ENCODE measurements at regions not wholly inside any gene's neighbourhood (a gene's known extent, or its start where the extent isn't known, plus 50 kb on each side); places are given as distances from the start of the nearest gene placed in this dataset.
"Not testable (repeated sequence)": the region's sequence is repeated elsewhere in the genome, so short reads cannot be mapped to it uniquely, and the experiment has no call there.

DNA sequence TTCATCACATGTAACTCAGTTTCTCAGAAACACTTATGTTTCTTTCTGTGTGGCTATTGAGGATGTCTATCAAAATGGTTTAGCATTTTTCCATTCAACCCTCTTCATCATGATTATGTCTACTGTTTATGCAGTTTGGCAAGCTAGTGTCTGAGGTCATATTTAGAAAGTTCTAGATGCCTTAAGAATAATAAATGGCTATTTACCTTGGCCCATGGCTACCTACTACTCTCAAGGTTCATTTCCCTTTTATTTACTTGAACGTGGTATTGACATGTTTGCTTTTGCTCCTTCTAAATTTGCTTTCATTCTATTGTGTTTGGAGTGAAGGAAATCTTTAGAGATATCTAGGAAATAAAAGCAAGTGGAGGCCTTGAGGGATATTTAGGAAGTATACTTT is 193.7 kb upstream of the OLFM3 start:
- no peak for DNase-seq
- ATAC-seq (replicated peaks): no peak
- no peaks in the 10 kb centered on the region for H3K27me3 Mint-ChIP-seq
- H3K4me3 Mint-ChIP-seq: no peak overlapping the region
- H3K4me1 Mint-ChIP-seq: no peaks in the 10 kb centered on the region
- no peaks in the 10 kb centered on the region for H3K36me3 Mint-ChIP-seq
- H3K27ac Mint-ChIP-seq: no peak overlapping the region
- H3K9me3 Mint-ChIP-seq: no peaks in the 10 kb centered on the region

DNA sequence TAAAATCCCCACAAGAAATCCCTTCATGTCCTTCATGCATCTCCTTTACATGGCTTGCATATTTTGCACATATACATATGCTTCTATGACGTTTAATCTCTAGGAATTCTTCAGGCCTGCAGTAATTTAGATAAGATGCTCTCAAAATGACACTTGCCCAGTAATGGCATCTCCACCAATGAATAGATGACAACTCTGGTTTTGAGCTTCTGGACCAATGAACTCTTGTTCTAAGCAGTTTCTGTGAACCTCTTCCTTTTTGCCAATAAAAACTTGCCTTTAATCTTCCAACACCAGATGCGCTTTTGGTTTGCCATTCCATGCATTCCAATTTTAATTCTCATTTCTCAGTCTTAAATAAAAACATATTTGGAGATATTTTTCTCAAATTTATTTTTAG is 189.8 kb upstream of the OLFM3 start:
- no peaks in the 10 kb centered on the region for H3K27me3 Mint-ChIP-seq
- ATAC-seq (replicated peaks): no peak
- H3K9me3 Mint-ChIP-seq: no peaks in the 10 kb centered on the region
- no peak for DNase-seq
- no peaks in the 10 kb centered on the region for H3K4me1 Mint-ChIP-seq
- H3K4me3 Mint-ChIP-seq: no peak overlapping the region
- H3K36me3 Mint-ChIP-seq: no peaks in the 10 kb centered on the region
- no peak overlapping the region for H3K27ac Mint-ChIP-seq

DNA sequence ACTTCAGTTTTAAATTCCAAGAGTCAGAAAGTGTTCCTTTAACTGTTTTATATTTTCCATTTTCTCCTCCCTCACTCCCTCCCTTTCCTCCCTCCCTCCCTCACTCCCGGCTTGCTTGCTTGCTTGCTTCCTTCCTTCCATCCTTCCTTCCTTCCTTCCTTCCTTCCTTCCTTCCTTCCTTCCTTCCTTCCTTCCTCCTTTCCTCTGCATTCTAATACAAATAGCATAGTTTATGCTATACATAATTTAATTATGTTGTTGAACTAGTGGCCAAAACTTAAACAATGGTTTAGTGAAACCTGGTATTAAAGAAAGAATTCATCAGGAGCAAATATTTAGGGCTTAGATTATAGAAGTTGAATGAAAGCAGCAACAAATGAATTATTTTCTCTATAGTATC is 188.5 kb upstream of the OLFM3 start:
- H3K9me3 Mint-ChIP-seq: no peaks in the 10 kb centered on the region
- ATAC-seq (replicated peaks): no peak
- H3K4me3 Mint-ChIP-seq: no peak overlapping the region
- H3K36me3 Mint-ChIP-seq: no peaks in the 10 kb centered on the region
- H3K4me1 Mint-ChIP-seq: no peaks in the 10 kb centered on the region
- H3K27ac Mint-ChIP-seq: no peak overlapping the region
- H3K27me3 Mint-ChIP-seq: no peaks in the 10 kb centered on the region
- DNase-seq: no peak

DNA sequence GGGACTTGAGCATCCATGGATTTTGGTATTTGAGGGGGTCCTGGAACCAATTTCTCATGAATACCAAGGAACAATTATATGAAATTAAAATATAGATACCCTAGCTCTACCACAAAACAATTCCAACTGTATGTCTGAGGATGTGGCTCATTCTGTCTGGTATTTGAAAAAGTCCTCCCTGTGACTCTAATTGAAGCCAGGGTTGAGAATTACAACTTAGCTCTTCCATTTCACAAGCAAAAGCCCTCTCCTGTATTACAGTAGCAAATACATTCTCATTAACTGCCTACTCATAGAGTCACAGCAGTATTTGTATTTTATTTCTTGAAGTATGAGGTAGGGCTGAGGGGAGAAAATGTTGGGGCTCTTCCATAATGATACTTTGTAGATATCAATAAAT is 187.8 kb upstream of the OLFM3 start:
- H3K9me3 Mint-ChIP-seq: no peaks in the 10 kb centered on the region
- no peak overlapping the region for H3K27ac Mint-ChIP-seq

DNA sequence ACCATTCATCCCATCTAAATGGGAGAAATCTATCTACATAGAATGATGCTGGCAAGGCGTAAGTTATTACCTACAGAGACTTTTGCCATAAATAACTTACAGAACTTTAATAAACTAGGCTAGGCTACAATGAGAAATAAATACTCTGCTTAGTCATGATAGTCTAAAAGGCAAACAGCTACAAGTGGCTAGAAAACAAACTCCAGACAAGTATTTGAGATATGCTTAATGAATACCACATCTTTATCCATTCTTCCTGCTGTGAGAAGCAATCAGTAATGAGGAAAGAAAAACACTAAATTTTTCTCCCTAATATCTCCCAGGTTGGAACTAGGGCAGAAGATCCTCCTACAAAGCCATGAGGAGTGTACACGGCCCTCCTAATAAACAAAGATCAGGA is 187.0 kb upstream of the OLFM3 start:
- Mint-ChIP-seq H3K36me3 (no peaks in the 10 kb centered on the region), H3K4me1 (no peaks in the 10 kb centered on the region), H3K27ac (no peak overlapping the region), H3K9me3 (no peaks in the 10 kb centered on the region), H3K27me3 (no peaks in the 10 kb centered on the region), H3K4me3 (no peak overlapping the region)
- no peak for ATAC-seq (replicated peaks)
- no peak for DNase-seq

More for the DNA sequence above, 187.8 kb upstream of the OLFM3 start:
- ATAC-seq (replicated peaks): no peak
- DNase-seq: no peak
- no peaks in the 10 kb centered on the region for H3K4me1 Mint-ChIP-seq
- no peak overlapping the region for H3K4me3 Mint-ChIP-seq
- no peaks in the 10 kb centered on the region for H3K36me3 Mint-ChIP-seq
- no peaks in the 10 kb centered on the region for H3K27me3 Mint-ChIP-seq

DNA sequence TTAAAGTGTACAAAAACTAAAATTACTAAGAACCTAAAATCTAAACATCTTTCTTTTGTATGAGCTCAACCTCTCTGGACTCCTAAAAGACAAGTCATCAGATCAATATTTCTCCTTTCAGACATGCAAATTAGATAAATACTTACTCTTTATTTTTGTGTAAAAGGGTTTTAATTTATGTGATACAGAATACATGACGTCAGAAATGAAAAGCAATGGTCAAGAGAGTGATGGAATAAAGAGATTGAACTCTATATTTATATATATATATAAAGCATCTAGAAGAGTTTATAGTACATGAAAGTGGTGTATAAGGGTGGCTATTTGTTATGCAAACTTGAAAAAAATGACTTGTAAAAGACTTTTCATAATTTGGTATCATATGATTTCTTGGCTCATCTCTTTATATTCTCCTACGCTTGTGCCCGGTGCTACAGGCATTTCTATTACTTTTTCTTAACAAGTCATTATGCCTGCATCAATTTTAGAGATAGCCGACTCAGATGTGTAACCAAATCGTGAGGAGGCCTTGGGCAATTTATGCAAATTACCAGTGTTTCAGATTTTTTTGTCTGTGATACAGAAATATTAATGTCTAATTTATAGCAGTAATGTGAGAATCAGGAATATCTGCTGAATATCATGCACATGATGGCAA is 186.0 kb upstream of the OLFM3 start:
- no peaks in the 10 kb centered on the region for H3K4me1 Mint-ChIP-seq
- ATAC-seq (replicated peaks) (no peak), DNase-seq (no peak)
- no peaks in the 10 kb centered on the region for H3K36me3 Mint-ChIP-seq
- H3K27me3 Mint-ChIP-seq: no peaks in the 10 kb centered on the region
- no peak overlapping the region for H3K4me3 Mint-ChIP-seq
- no peak overlapping the region for H3K27ac Mint-ChIP-seq
- H3K9me3 Mint-ChIP-seq: no peaks in the 10 kb centered on the region

DNA sequence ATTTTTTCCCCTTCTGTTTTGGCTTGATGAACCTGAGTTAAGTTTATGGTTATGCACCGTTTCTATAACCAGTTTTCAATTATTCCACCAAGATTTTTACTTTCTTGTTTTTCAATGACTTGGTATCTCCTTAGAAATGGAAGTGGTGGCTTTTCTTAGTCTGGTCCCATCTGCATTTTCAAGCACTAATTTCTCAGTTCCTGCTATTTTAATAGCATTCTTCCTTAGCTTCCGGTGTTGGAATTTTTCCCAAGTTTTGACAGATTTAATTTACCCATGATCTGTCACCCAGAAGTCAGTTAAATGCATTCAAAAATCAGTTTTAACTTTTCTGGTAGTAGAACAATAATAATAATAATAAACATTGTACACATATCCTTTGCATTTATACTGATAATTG is 184.6 kb upstream of the OLFM3 start:
- H3K27ac Mint-ChIP-seq: no peak overlapping the region
- H3K4me1 Mint-ChIP-seq: no peaks in the 10 kb centered on the region
- H3K36me3 Mint-ChIP-seq: no peaks in the 10 kb centered on the region
- ATAC-seq (replicated peaks) (no peak), DNase-seq (no peak)
- H3K27me3 Mint-ChIP-seq: no peaks in the 10 kb centered on the region
- no peak overlapping the region for H3K4me3 Mint-ChIP-seq
- H3K9me3 Mint-ChIP-seq: no peaks in the 10 kb centered on the region

DNA sequence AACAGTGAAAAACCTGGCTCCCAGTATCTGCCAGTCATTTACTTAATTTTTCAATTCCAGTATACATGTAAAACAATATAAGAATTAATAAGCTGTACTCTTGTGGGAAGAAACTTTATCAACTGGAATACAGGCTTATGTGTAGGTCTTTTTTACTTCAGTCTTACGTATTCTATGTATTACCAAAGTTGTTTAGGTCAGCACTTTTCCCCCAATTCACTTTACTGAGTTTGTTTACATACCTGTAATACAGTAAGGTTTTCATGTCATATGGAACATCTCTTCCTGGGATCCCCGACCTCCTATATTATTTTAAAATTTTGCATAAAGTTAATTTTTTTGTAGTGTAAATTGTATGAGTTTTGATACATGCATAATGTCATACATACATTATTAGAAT is 181.8 kb upstream of the OLFM3 start:
- Mint-ChIP-seq H3K9me3 (no peaks in the 10 kb centered on the region), H3K27me3 (no peaks in the 10 kb centered on the region), H3K27ac (no peak overlapping the region), H3K4me3 (no peak overlapping the region), H3K4me1 (no peaks in the 10 kb centered on the region), H3K36me3 (no peaks in the 10 kb centered on the region)
- ATAC-seq (replicated peaks): no peak
- no peak for DNase-seq

DNA sequence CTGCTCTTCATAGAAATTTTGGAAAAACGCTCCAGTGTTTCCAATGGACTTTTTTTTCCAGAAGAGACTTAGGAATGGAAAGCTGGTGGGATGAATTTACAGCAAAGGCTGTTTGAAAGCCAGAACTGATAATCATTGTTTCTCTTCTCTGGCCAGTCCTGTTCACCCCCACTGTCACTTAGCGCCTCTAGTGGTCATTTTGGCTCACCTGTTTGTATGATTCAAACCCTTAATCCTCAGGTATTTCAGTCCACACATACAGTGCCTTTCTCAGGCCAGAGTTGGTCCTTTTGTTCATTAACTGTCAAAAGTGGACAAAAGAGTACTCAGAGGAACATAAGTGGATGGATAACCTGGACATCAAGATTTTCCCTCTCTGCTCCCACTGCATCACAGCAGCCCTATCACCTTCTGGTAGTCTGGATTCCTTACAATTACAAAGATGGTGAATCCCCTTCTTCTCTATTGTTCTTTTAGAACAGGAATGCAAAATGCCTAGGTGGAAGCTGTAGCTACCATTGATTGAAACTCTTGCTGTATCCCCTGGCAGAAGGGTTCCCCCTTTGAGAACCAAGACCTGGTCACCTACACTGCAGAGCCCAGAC is 177.6 kb upstream of the OLFM3 start:
- no peaks in the 10 kb centered on the region for H3K27me3 Mint-ChIP-seq
- H3K4me1 Mint-ChIP-seq: no peaks in the 10 kb centered on the region
- ATAC-seq (replicated peaks): peak; percentile 41 to 66
- H3K9me3 Mint-ChIP-seq: no peaks in the 10 kb centered on the region
- H3K4me3 Mint-ChIP-seq: no peak overlapping the region
- H3K27ac Mint-ChIP-seq: no peak overlapping the region
- no peaks in the 10 kb centered on the region for H3K36me3 Mint-ChIP-seq
- no peak for DNase-seq

DNA sequence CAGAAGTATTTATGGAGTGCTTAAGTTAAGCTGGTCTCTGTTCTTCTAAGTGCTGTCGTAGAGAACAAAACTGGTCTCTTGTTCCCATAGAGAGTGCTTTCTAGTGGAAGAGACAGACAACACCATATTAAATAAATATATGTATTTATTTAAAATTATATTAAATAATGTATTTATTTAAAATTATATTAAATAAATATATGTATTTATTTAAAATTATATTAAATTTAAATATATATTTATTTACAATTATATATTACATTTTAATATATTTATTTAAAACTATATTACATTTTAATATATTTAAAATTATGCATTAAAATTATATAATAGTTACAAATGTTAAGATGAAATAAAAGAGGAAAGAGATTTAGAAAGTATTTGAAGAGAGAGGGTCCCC is 175.5 kb upstream of the OLFM3 start:
- no peak for DNase-seq
- Mint-ChIP-seq H3K9me3 (no peaks in the 10 kb centered on the region), H3K4me3 (no peak overlapping the region), H3K4me1 (no peaks in the 10 kb centered on the region), H3K27ac (no peak overlapping the region), H3K36me3 (no peaks in the 10 kb centered on the region), H3K27me3 (no peaks in the 10 kb centered on the region)
- no peak for ATAC-seq (replicated peaks)

DNA sequence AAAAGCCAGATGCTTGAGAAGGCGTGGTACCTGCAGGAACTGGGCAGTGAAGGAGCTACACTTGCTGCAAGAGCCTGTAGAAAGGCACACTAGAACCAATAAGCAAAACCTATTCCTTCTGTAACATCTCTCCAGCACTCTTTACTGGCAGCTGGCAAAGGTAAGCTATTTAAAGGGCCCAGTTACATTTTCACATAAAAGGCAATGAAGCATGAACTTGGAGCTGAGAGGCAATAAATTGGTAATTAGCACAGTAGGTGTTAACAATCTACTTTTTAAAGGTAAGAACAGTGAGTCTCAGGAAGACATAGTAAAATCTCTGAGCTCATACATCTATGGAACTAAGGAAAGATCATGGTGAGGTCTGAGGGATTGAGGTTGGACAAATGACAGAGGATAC is 167.1 kb upstream of the OLFM3 start:
- H3K4me1 Mint-ChIP-seq: no peaks in the 10 kb centered on the region
- ATAC-seq (replicated peaks) (no peak), DNase-seq (no peak)
- no peaks in the 10 kb centered on the region for H3K27me3 Mint-ChIP-seq
- no peaks in the 10 kb centered on the region for H3K36me3 Mint-ChIP-seq
- H3K27ac Mint-ChIP-seq: no peak overlapping the region
- H3K9me3 Mint-ChIP-seq: no peaks in the 10 kb centered on the region
- H3K4me3 Mint-ChIP-seq: no peak overlapping the region

DNA sequence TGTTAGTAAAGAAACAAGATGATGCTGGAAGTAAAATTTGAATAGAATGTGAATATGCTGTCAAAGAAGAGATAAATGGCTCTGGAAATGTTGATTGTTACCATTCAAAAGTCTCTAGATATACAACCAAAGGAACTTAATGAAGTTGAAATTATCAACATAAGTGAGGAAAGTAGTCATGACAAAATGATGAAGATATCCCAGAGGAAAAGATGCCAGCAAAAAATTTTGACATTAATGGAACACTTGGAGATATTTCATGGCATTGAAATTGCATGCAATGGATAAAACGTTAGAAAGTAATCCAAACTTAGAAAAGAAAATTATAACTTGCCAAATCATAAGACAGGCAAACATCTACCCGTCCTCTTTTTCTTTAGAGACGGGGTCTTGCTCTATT is 154.5 kb upstream of the OLFM3 start:
- Mint-ChIP-seq H3K27me3 (no peaks in the 10 kb centered on the region), H3K36me3 (no peaks in the 10 kb centered on the region), H3K9me3 (no peaks in the 10 kb centered on the region), H3K27ac (no peak overlapping the region), H3K4me3 (no peak overlapping the region), H3K4me1 (no peaks in the 10 kb centered on the region)
- DNase-seq (no peak), ATAC-seq (replicated peaks) (no peak)

DNA sequence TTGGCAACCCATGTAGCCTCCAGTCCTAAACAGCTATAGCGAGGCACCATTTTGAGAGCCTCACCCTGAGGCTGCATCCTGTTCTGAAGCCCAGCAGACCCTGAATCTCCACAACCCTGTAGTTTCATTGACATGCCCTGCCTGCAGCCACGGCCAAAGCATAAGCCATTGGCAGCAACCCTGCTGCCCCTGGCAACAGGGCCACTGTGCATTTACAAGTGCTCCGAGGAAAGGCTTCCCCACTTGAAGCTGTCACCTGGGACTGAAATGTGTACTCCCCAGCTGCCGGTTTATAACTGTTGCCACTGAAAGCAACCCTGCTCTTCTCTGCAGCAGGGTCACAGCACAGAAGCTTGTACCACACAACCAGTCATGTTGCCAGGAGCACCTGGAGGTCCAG is 124.2 kb upstream of the OLFM3 start:
- H3K36me3 Mint-ChIP-seq: no peaks in the 10 kb centered on the region
- no peak overlapping the region for H3K4me3 Mint-ChIP-seq
- DNase-seq (no peak), ATAC-seq (replicated peaks) (no peak)
- H3K27me3 Mint-ChIP-seq: no peaks in the 10 kb centered on the region
- H3K4me1 Mint-ChIP-seq: no peaks in the 10 kb centered on the region
- no peak overlapping the region for H3K27ac Mint-ChIP-seq
- no peaks in the 10 kb centered on the region for H3K9me3 Mint-ChIP-seq

DNA sequence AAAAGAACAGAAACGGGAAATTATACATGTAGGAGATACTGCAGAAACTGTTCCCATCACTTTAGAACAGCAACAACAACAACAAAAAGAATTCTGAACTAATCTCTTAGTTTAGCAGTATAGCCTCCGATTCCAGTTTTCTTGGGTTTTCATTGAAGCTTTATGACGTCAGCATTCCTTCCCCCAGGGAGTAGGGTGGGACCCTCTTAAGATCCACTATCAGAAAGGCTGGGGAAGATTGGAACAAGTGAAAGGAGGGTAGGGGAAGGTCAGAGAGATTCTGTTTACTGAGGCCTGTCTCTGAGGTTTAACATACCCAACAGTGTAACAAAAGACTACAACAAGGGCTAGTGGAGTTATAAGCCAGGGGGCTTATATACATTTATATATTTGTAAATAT is 121.4 kb upstream of the OLFM3 start:
- H3K9me3 Mint-ChIP-seq: no peaks in the 10 kb centered on the region
- no peaks in the 10 kb centered on the region for H3K27me3 Mint-ChIP-seq
- no peak overlapping the region for H3K27ac Mint-ChIP-seq
- ATAC-seq (replicated peaks) (no peak), DNase-seq (no peak)
- H3K4me1 Mint-ChIP-seq: no peaks in the 10 kb centered on the region
- no peaks in the 10 kb centered on the region for H3K36me3 Mint-ChIP-seq
- no peak overlapping the region for H3K4me3 Mint-ChIP-seq

DNA sequence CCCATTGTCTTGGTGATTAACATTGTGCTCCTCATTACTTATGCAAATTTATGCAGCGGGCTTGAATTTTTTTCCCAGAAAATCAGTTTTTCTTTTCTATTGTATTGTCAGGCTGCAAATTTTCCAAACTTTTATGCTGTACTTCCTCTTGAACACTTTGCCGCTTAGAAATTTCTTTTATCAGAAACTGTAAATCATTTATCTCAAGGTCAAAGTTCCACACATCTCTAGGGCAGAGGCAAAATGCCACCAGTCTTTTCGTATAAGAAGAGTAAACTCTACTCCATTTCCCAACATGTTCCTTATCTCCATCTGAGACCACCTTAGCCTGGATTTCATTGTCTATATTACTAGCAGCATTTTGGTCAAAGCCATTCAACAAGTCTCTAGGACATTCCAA is 113.9 kb upstream of the OLFM3 start:
- DNase-seq (no peak), ATAC-seq (replicated peaks) (no peak)
- Mint-ChIP-seq H3K27me3 (no peaks in the 10 kb centered on the region), H3K27ac (no peak overlapping the region), H3K4me3 (no peak overlapping the region), H3K4me1 (no peaks in the 10 kb centered on the region), H3K9me3 (peaks cover 6 to 8% of the 10 kb centered on the region in 2 donors), H3K36me3 (no peaks in the 10 kb centered on the region)

DNA sequence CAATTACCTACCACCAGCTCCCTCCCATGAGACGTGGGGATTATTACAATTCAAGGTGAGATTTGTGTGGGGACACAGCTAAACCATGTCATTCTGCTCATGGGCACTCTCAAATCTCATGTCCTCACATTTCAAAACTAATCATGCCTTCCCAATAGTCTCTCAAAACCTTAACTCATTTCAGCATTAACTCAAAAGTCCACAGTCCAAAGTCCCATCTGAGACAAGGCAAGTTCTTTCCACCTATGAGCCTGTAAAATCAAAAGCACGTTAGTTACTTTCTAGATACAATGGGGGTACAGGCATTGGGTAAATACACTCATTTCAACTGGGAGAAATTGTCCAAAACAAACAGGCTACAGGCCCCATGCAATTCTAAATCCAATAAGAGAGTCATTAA is 112.8 kb upstream of the OLFM3 start:
- not testable (repeated sequence) for H3K27me3 Mint-ChIP-seq; ATAC-seq (replicated peaks); H3K36me3 Mint-ChIP-seq; H3K4me1 Mint-ChIP-seq; DNase-seq; H3K9me3 Mint-ChIP-seq; H3K27ac Mint-ChIP-seq; H3K4me3 Mint-ChIP-seq

Data from stimulated activated naive B cell treated with anti-CD40 and anti-IgM and Interleukin-4, amounts not matched to agents 10 μg/mL and 1 μg/mL and 100 μg/mL, for 72 hours (primary cell).